HL-60 (cell line): ENCODE measurements at regions not wholly inside any gene's neighbourhood (a gene's known extent, or its start where the extent isn't known, plus 50 kb on each side); places are given as distances from the start of the nearest gene placed in this dataset.

ENCODE experiments used
- DNase-seq, 2 experiments: peaks; one replicate each; pipeline ENCODE4 v3.0.0-alpha.2; 2010 to 2020; ENCODE audit warnings: low read depth in 1 of 2, low spot score in 1 of 2
- H3K27ac ChIP-seq: fragments of 250-450 bp; sonication (Bioruptor Pico); replicated peaks from 2 replicates; pipeline ENCODE4 v1.5.1; 2020; ENCODE audit warnings: mild to moderate bottlenecking, moderate library complexity
- H3K27me3 ChIP-seq: fragments of 250-450 bp; sonication (Bioruptor Pico); 2 replicates; pipeline ENCODE4 v1.5.1; 2021; ENCODE audit warnings: mild to moderate bottlenecking, moderate library complexity; ENCODE audit not compliant: insufficient read depth, poor library complexity, severe bottlenecking
- H3K4me3 ChIP-seq: replicated peaks from 2 replicates; pipeline ENCODE4 v1.5.1; 2011; ENCODE audit warnings: mild to moderate bottlenecking, control low read depth, low read length; ENCODE audit not compliant: insufficient read depth
- GABPA ChIP-seq: IDR thresholded peaks from 2 replicates; pipeline ENCODE4 v1.6.1; 2012; ENCODE audit warnings: low read depth
- POLR2AphosphoS5 ChIP-seq: IDR thresholded peaks from 2 replicates; pipeline ENCODE4 v1.6.1; 2012; ENCODE audit warnings: low read depth
- REST ChIP-seq: IDR thresholded peaks from 2 replicates; pipeline ENCODE4 v1.6.1; 2012; ENCODE audit warnings: low read depth; ENCODE audit not compliant: insufficient replicate concordance
- SPI1 ChIP-seq: IDR thresholded peaks from 2 replicates; pipeline ENCODE4 v1.6.1; 2012; ENCODE audit warnings: low read depth, mild to moderate bottlenecking, borderline replicate concordance
- TF ChIP-seq, protein P1 (sequence below): IDR thresholded peaks from one replicate; pipeline ENCODE4 v1.5.1; 2011; ENCODE audit warnings: low read length, control low read depth, inconsistent platforms; ENCODE audit not compliant: insufficient read depth

DNA sequence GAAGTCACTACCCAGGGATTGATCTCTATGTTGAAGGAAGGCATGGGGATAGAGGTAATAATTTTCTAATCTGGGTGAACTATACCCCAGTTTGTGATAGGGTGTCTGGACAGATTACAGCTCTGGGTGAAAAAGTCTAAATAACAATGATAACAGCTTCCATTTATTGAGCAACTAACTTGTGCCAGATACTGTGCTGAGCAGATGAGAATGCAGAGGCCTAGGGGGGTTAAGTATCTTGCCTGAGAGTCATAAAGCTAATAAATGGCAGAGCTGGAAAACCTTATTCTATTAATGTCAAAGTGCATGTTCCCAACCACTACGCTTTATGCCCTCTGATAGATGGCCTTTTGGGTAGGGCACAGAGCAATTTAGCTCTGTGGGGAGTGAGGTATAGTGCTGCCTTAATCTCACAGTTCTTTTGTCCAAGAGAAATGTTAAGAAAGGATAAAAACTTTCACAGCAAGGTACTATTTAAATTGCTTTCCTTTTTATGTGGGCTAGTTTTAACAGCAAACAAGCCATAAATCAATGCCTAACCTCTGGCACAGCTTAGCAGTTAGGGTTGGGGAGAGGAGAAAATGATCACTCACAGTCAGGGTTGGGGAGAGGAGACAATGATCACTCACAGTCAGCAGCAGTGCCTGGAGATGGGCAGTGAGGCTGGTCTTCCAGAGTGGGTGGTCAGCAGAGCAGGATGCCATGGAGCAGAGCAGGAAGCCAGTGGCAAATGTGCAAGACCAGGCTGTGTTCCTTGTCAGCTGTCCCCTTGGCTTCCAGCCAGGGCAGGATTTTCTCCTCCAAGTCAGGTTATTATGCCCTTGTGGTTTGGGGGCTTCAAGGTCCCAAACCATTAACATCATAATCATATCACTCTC lies 187.0 kb downstream of the CARTPT start:
- no peak for TF ChIP-seq SPI1
- TF ChIP-seq POLR2AphosphoS5, result no peak
- TF ChIP-seq REST, result no peak
- no peak for TF ChIP-seq GABPA
- TF ChIP-seq, protein P1, sequence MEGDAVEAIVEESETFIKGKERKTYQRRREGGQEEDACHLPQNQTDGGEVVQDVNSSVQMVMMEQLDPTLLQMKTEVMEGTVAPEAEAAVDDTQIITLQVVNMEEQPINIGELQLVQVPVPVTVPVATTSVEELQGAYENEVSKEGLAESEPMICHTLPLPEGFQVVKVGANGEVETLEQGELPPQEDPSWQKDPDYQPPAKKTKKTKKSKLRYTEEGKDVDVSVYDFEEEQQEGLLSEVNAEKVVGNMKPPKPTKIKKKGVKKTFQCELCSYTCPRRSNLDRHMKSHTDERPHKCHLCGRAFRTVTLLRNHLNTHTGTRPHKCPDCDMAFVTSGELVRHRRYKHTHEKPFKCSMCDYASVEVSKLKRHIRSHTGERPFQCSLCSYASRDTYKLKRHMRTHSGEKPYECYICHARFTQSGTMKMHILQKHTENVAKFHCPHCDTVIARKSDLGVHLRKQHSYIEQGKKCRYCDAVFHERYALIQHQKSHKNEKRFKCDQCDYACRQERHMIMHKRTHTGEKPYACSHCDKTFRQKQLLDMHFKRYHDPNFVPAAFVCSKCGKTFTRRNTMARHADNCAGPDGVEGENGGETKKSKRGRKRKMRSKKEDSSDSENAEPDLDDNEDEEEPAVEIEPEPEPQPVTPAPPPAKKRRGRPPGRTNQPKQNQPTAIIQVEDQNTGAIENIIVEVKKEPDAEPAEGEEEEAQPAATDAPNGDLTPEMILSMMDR, result no peak
- H3K27ac ChIP-seq, result no peak overlapping the region
- no peaks in the 10 kb centered on the region for H3K27me3 ChIP-seq
- no peak overlapping the region for H3K4me3 ChIP-seq
- DNase-seq, result no peak

DNA sequence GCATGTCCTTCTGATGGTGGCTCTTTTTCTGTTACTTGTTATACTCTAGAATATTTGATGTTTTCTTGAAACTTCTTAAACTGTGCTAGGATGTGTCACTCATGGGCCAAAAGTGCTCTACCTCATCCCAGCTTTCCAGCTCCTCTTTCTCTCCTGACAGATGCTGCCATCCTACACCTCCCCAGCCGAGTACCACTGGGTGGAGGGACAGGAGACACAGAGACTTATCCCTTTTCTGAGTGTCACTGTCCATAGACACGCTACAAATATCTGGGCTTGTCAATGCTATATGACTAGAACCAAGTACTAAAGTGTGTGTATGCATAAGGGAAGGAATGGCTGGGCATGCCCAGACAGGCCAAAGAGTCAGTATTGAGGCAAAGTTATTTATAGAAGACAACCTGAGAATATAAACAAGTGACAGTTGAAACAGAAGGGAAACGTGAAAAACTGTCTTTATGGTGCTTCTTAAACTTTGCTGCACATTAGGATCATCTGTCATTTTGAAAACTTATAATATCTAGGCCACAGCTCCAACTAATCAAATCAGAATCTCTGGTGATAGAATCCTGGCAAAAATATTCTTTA lies 188.0 kb downstream of the CARTPT start:
- Histone ChIP-seq H3K4me3 (no peak overlapping the region), H3K27me3 (no peaks in the 10 kb centered on the region), H3K27ac (no peak overlapping the region)
- TF ChIP-seq POLR2AphosphoS5 (no peak), REST (no peak), SPI1 (no peak), GABPA (no peak)
- TF ChIP-seq, protein P1, result no peak
- no peak for DNase-seq

- Histone ChIP-seq H3K27me3 (no peaks in the 10 kb centered on the region), H3K27ac (no peak overlapping the region), H3K4me3 (no peak overlapping the region)
- no peak for DNase-seq
- TF ChIP-seq, protein P1, result no peak
- no peak for TF ChIP-seq GABPA
- no peak for TF ChIP-seq POLR2AphosphoS5
- TF ChIP-seq REST, result no peak
- no peak for TF ChIP-seq SPI1
These were observed 188.6 kb downstream of the CARTPT start for GRCh38 chr5:71907608-71908145.
